Testis (tissue), 2 donors: ENCODE measurements at regions not wholly inside any gene's neighbourhood (a gene's known extent, or its start where the extent isn't known, plus 50 kb on each side); places are given as distances from the start of the nearest gene placed in this dataset.

Experiments
- CTCF ChIP-seq, 3 experiments: fragments of 450-650 bp in 2 of 3; fragments of 200-600 bp in 1 of 3; sonication (generic) in 1 of 3; IDR thresholded peaks; one replicate each; pipeline ENCODE4 v1.5.1; 2016 to 2019; ENCODE audit warnings: antibody characterized with exemption in 3 of 3, mild to moderate bottlenecking in 2 of 3, moderate library complexity in 1 of 3
- POLR2A ChIP-seq: fragments of 450-650 bp; IDR thresholded peaks from one replicate; pipeline ENCODE4 v1.6.1; 2017; ENCODE audit warnings: antibody characterized with exemption, mild to moderate bottlenecking, moderate library complexity

DNA sequence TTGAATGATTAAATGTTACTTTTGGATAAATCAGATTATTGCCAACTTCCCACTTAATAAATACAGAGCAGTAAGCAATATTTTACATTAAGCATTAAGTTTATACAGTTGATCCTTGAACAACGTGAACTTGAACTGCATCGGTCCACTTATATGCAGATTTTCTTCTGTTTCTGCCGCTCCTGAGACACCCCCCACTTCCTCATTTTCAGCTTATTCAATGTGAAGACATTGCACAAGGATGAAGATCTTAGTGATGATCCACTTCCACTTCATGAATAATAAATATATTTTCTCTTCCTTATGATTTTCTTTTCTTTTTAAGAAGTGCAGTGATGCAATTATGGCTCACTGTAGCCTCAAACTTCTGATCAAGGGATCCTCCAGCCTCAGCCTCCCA lies 167.2 kb downstream of the LINC00237 start:
- TF ChIP-seq CTCF (IDR thresholded peaks at IDR 0.05): no peak
- no peak for TF ChIP-seq POLR2A
